Kidney epithelial cell (primary cell): ENCODE measurements at regions not wholly inside any gene's neighbourhood (a gene's known extent, or its start where the extent isn't known, plus 50 kb on each side); places are given as distances from the start of the nearest gene placed in this dataset.

Experiments used
- DNase-seq: peaks from one replicate; pipeline ENCODE4 v3.0.0-alpha.2; 2010; ENCODE audit warnings: low read depth
- H3K27me3 ChIP-seq: 2 replicates; pipeline ENCODE4 v1.6.0; 2011; ENCODE audit warnings: low read length; ENCODE audit not compliant: control insufficient read depth, insufficient read depth
- H3K36me3 ChIP-seq: 2 replicates; pipeline ENCODE4 v1.5.1; 2011; ENCODE audit warnings: low read length; ENCODE audit not compliant: control insufficient read depth, insufficient read depth
- H3K4me3 ChIP-seq: 2 replicates; pipeline ENCODE4 v1.5.1; 2011; ENCODE audit warnings: low read depth, mild to moderate bottlenecking, control low read depth, low read length
- TF ChIP-seq, protein P1 (sequence below): IDR thresholded peaks from 2 replicates; pipeline ENCODE4 v1.5.1; 2011; ENCODE audit warnings: mild to moderate bottlenecking, moderate library complexity, low read length, control low read depth, inconsistent platforms; ENCODE audit not compliant: insufficient read depth, poor library complexity, severe bottlenecking

DNA sequence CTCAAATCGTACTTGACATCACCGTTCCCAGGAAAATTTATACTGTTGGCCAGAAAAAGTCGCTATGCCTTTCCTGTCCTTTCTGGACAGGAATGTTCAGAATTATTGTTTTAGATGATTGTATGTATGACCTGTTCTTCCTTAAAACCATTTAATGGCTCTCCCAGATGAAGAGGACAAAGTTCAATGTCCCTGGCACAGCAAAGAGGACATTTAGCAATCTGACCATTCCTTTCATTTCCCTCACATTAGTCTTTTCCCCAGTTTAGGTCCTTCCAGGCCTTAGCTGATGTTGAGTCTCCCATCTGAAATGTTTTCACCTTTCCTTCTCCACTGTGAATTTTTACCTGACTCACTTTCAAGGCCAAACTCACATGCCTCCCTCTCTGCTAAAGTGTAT is 938.9 kb downstream of the CDH11 start:
- Histone ChIP-seq H3K36me3 (no peaks in the 10 kb centered on the region), H3K27me3 (no peaks in the 10 kb centered on the region), H3K4me3 (no peak overlapping the region)
- no peak for DNase-seq
- TF ChIP-seq, protein P1, sequence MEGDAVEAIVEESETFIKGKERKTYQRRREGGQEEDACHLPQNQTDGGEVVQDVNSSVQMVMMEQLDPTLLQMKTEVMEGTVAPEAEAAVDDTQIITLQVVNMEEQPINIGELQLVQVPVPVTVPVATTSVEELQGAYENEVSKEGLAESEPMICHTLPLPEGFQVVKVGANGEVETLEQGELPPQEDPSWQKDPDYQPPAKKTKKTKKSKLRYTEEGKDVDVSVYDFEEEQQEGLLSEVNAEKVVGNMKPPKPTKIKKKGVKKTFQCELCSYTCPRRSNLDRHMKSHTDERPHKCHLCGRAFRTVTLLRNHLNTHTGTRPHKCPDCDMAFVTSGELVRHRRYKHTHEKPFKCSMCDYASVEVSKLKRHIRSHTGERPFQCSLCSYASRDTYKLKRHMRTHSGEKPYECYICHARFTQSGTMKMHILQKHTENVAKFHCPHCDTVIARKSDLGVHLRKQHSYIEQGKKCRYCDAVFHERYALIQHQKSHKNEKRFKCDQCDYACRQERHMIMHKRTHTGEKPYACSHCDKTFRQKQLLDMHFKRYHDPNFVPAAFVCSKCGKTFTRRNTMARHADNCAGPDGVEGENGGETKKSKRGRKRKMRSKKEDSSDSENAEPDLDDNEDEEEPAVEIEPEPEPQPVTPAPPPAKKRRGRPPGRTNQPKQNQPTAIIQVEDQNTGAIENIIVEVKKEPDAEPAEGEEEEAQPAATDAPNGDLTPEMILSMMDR = no peak

DNA sequence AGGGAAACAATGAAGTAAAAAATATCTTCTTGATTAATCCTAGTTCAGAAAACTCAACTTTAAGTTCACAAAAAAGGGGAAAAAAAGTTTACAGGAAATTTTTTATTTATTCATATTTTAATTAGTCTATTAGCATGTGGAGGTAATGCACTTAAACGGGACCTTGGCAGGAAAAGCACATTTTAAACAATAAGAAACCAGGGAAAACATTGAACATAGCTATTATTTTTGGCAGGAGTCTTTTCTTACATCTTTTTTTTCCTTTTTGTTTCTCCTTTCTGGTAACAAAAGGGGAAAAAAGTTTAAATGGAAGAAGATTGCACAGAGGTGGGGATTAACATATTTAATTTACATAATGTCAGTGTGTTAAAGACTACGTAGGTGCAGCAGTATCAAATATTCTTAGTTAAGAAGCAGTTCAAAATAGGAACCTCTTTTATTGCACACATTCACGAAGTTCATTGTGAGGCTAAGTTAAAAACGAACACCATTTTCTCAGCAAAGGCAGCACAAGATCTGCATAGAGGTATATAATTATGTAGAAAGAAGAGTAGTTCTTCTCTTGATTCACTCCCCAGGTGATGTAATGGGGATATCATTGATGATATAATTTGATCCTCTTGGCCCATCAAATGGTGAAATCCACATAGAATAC is 940.5 kb downstream of the CDH11 start:
- TF ChIP-seq, protein P1 = no peak
- Histone ChIP-seq H3K27me3 (no peaks in the 10 kb centered on the region), H3K36me3 (no peaks in the 10 kb centered on the region), H3K4me3 (no peak overlapping the region)
- DNase-seq = no peak

DNA sequence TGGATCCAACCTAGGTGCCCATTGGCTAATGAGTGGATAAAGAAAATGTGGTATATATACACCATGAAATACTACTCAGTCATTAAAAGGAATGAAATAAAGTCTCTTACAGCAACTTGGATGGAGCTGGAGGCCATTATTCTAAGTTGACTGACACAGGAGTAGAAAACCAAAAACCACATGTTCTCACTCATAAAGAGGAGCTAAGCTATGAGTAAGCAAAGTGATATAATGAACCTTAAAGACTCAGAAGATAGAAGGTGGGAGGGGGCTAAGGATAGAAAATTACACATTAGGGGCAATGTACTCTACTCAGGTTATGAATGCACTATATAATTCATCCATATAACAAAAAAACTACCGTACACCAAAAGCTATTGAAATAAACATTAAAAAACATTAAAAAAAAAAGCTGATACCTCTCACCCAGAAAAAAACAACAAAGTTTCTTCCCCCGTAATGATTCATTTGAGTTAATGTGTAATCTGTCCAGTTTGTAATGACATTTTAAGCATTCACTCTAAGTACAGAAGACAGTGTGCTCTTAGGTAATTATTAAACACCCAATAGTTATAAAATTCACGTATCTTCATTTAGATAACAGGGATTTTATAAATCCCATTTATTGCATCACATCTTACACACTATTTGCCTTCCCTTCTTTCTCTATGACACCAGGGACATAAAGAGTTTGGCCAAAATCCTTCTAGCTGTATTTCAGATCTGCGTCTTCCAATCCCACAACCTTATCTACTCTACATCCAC is 941.5 kb downstream of the CDH11 start:
- Histone ChIP-seq H3K4me3 (no peak overlapping the region), H3K36me3 (no peaks in the 10 kb centered on the region), H3K27me3 (no peaks in the 10 kb centered on the region)
- peak; percentile 55 for DNase-seq
- TF ChIP-seq, protein P1 = no peak

DNA sequence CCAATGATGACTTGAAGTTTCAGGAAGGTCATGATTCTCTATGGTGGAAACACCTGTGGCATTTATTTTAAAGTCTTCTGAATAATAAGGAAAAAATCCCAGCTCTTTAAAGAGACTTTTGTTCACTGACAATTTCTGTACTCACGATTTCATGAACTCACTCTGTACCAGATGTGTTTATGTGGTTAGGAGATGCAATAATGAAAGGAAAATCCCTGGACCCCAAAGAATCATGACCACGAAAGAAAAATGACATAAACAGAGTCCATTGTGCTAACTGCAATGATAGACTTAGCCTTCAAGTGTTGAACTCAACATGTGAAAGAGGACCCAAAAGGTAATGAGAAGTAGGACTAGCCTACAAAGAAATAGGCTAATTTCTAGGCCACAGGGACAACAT is 947.5 kb downstream of the CDH11 start:
- no peaks in the 10 kb centered on the region for H3K36me3 ChIP-seq
- no peaks in the 10 kb centered on the region for H3K27me3 ChIP-seq
- DNase-seq = no peak
- TF ChIP-seq, protein P1 = no peak
- H3K4me3 ChIP-seq = no peak overlapping the region

DNA sequence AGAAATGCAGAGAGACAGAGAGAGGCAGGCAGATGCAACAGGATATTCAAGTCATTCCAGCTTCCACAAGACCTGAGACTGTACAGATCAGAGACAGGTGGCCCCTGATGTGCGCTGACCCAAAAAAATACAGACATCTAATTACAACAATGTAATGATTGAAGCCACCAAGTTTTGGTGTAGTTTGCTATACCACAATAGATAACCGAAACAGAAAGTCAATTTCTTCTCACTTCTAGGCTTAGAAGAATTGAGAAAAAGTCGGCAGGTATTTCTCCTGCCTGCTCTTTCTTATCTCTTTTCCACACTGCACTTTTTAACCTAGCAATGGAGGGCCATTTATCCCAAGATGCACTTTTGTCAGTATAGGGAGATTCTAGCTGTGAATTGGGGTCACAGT is 949.2 kb downstream of the CDH11 start:
- H3K36me3 ChIP-seq = no peaks in the 10 kb centered on the region
- H3K27me3 ChIP-seq = no peaks in the 10 kb centered on the region
- DNase-seq = no peak
- no peak overlapping the region for H3K4me3 ChIP-seq
- TF ChIP-seq, protein P1 = no peak
